Stomach (tissue), 4 donors: ENCODE measurements at regions not wholly inside any gene's neighbourhood (a gene's known extent, or its start where the extent isn't known, plus 50 kb on each side); places are given as distances from the start of the nearest gene placed in this dataset.

Experiments
- EP300 ChIP-seq: sonication (generic); formaldehyde crosslinking; IDR thresholded peaks from one replicate; pipeline ENCODE4 v1.6.1; 2017; ENCODE audit warnings: antibody characterized with exemption
- POLR2A ChIP-seq, 4 donors: fragments of 450-650 bp; IDR thresholded peaks; one replicate each; pipeline ENCODE4 v1.6.1; 2016; ENCODE audit warnings: antibody characterized with exemption in 4 of 4, control low read depth in 2 of 4, mild to moderate bottlenecking in 1 of 4, moderate library complexity in 1 of 4
- POLR2AphosphoS5 ChIP-seq, 3 donors: sonication (generic); formaldehyde crosslinking; IDR thresholded peaks; one replicate each; pipeline ENCODE4 v1.6.1; 2016; ENCODE audit warnings: antibody characterized with exemption in 3 of 3
- TF ChIP-seq, protein P1 (sequence below), 7 experiments: fragments of 450-650 bp in 4 of 7; fragments of 200-600 bp in 3 of 7; sonication (generic) in 3 of 7; IDR thresholded peaks; one replicate each; pipeline ENCODE4 v1.5.1; 2016 to 2019; ENCODE audit warnings: antibody characterized with exemption in 7 of 7, control low read depth in 2 of 7, mild to moderate bottlenecking in 1 of 7

DNA sequence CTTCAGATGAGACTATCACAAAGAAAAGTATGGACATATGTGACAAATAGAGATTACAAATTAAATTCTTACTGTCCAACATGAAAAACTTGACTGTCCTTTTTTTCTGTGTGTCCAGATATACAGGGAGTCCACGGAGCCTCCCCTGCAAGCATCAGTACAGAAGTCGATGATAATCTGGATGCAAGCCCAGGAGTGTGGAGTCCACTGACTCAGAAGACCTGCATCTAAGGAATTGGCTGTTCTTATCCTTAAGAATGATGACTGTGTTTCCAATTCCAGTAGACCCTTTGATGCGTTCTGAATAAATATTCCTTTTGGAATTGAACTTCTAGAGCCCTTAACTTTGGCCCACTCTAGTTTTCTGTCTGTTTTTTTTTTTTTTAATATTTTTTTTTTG, 56.7 kb upstream of the TAF11L2 start:
- TF ChIP-seq EP300 (no peak), POLR2A (IDR thresholded peaks at IDR 0.05) (no peak), POLR2AphosphoS5 (IDR thresholded peaks at IDR 0.05) (no peak)
- TF ChIP-seq, protein P1, sequence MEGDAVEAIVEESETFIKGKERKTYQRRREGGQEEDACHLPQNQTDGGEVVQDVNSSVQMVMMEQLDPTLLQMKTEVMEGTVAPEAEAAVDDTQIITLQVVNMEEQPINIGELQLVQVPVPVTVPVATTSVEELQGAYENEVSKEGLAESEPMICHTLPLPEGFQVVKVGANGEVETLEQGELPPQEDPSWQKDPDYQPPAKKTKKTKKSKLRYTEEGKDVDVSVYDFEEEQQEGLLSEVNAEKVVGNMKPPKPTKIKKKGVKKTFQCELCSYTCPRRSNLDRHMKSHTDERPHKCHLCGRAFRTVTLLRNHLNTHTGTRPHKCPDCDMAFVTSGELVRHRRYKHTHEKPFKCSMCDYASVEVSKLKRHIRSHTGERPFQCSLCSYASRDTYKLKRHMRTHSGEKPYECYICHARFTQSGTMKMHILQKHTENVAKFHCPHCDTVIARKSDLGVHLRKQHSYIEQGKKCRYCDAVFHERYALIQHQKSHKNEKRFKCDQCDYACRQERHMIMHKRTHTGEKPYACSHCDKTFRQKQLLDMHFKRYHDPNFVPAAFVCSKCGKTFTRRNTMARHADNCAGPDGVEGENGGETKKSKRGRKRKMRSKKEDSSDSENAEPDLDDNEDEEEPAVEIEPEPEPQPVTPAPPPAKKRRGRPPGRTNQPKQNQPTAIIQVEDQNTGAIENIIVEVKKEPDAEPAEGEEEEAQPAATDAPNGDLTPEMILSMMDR (IDR thresholded peaks at IDR 0.05), result no peak
